Esophagus squamous epithelium (tissue), 4 donors: ENCODE measurements at regions not wholly inside any gene's neighbourhood (a gene's known extent, or its start where the extent isn't known, plus 50 kb on each side); places are given as distances from the start of the nearest gene placed in this dataset.

ENCODE experiments used
- POLR2A ChIP-seq, 4 donors: fragments of 450-650 bp; IDR thresholded peaks; one replicate each; pipeline ENCODE4 v1.6.1; 2017; ENCODE audit warnings: antibody characterized with exemption in 4 of 4, mild to moderate bottlenecking in 4 of 4, moderate library complexity in 3 of 4
- TF ChIP-seq, protein P1 (sequence below), 6 experiments: fragments of 450-650 bp in 4 of 6; fragments of 200-600 bp in 2 of 6; sonication (generic) in 2 of 6; IDR thresholded peaks; one replicate each; pipeline ENCODE4 v1.5.1; 2016 to 2019; ENCODE audit warnings: antibody characterized with exemption in 6 of 6, mild to moderate bottlenecking in 4 of 6, moderate library complexity in 4 of 6

DNA sequence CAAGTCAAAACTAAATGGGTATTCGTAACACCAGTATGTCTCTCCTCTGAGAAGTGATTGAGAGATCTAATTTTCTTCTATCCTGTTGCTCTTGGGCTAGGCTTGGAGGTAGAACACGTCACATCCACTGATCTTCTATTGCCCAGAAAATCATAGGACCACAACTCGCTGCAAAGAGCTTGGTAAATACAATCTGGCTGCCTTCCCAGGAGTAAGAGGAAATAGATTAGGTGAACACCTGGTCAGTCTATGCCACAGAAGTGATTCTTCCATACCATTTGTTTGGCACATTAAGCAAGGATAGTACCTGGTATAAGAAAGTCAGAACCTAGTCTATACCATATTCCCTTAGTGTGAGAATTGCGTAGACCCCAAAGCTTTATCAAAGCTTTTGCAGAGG, 129.3 kb upstream of the PHYHIPL start:
- TF ChIP-seq, protein P1, sequence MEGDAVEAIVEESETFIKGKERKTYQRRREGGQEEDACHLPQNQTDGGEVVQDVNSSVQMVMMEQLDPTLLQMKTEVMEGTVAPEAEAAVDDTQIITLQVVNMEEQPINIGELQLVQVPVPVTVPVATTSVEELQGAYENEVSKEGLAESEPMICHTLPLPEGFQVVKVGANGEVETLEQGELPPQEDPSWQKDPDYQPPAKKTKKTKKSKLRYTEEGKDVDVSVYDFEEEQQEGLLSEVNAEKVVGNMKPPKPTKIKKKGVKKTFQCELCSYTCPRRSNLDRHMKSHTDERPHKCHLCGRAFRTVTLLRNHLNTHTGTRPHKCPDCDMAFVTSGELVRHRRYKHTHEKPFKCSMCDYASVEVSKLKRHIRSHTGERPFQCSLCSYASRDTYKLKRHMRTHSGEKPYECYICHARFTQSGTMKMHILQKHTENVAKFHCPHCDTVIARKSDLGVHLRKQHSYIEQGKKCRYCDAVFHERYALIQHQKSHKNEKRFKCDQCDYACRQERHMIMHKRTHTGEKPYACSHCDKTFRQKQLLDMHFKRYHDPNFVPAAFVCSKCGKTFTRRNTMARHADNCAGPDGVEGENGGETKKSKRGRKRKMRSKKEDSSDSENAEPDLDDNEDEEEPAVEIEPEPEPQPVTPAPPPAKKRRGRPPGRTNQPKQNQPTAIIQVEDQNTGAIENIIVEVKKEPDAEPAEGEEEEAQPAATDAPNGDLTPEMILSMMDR (IDR thresholded peaks at IDR 0.05), result no peak
- no peak for TF ChIP-seq POLR2A (IDR thresholded peaks at IDR 0.05)
